H1 (cell line): ENCODE measurements at regions not wholly inside any gene's neighbourhood (a gene's known extent, or its start where the extent isn't known, plus 50 kb on each side); places are given as distances from the start of the nearest gene placed in this dataset.
"Not testable (repeated sequence)": the region's sequence is repeated elsewhere in the genome, so short reads cannot be mapped to it uniquely, and the experiment has no call there.

Experiments
- CTCF ChIA-PET: fragments of 300-600 bp; sonication (Branson Sonifier 250); formaldehyde crosslinking; loops from one replicate; lab custom pipeline; 2021; ENCODE audit not compliant: partially characterized antibody; lab: Charles Lee
- POLR2A ChIA-PET: fragments of 300-600 bp; sonication (Branson Sonifier 250); formaldehyde crosslinking; loops from one replicate; lab custom pipeline; 2021; ENCODE audit warnings: inconsistent platforms; ENCODE audit not compliant: partially characterized antibody; lab: Charles Lee
- DNase-seq, 2 experiments: peaks; one replicate each; pipeline versions ENCODE4 v3.0.0 to v3.0.0-alpha.2; 2010 to 2022; ENCODE audit warnings: low spot score in 2 of 2, low read depth in 1 of 2, mixed read lengths in 1 of 2
- FAIRE-seq: peaks from 2 replicates; lab custom pipeline; 2011; peaks lifted over from hg19 to GRCh38; lab: Jason Lieb, UNC
- H2AFZ ChIP-seq: 2 replicates; pipeline ENCODE4 v1.8.1; 2012; ENCODE audit warnings: low read length, inconsistent platforms
- H2AK5ac ChIP-seq: 2 replicates; pipeline ENCODE4 v1.6.1; 2013; ENCODE audit warnings: low read depth, low read length
- H2BK120ac ChIP-seq: replicated peaks from 2 replicates; pipeline ENCODE3; 2013; ENCODE audit warnings: low read depth, low read length, inconsistent platforms
- H2BK12ac ChIP-seq: 2 replicates; pipeline ENCODE4 v1.6.1; 2013; ENCODE audit warnings: low read depth, low read length
- H2BK15ac ChIP-seq: 2 replicates; pipeline ENCODE4 v1.6.1; 2013; ENCODE audit warnings: low read length
- H2BK20ac ChIP-seq: 2 replicates; pipeline ENCODE4 v1.6.1; 2013; ENCODE audit warnings: low read length
- H2BK5ac ChIP-seq: 2 replicates; pipeline ENCODE4 v1.6.1; 2013; ENCODE audit warnings: low read depth, low read length
- H3K14ac ChIP-seq: 2 replicates; pipeline ENCODE4 v1.6.1; 2013; ENCODE audit warnings: inconsistent platforms; ENCODE audit not compliant: insufficient read length
- H3K18ac ChIP-seq: 2 replicates; pipeline ENCODE4 v1.6.1; 2013; ENCODE audit warnings: low read length; ENCODE audit errors: extremely low read depth
- H3K23ac ChIP-seq: 2 replicates; pipeline ENCODE4 v1.6.1; 2013; ENCODE audit warnings: inconsistent platforms; ENCODE audit not compliant: insufficient read length
- H3K23me2 ChIP-seq: 2 replicates; pipeline ENCODE4 v1.6.1; 2013; ENCODE audit warnings: low read depth, low read length
- H3K27ac ChIP-seq: 2 replicates; pipeline ENCODE4 v1.6.1; 2011; ENCODE audit warnings: low read depth, low read length, inconsistent platforms
- H3K27me3 ChIP-seq, 4 experiments: replicated peaks in 1 of 4; 1 replicate in 1 of 4; 2 replicates in 3 of 4; pipeline versions ENCODE4 v1.6.1 to v1.8.1; 2011 to 2013; ENCODE audit warnings: low read length in 3 of 4, mild to moderate bottlenecking in 3 of 4, inconsistent platforms in 2 of 4, mixed read lengths in 2 of 4, moderate library complexity in 1 of 4; ENCODE audit not compliant: control insufficient read depth in 3 of 4, insufficient read depth in 3 of 4; ENCODE audit errors: extremely low read depth in 1 of 4
- H3K36me3 ChIP-seq, 4 experiments: 2 replicates each; pipeline versions ENCODE4 v1.6.1 to v1.8.1; 2011 to 2013; ENCODE audit warnings: mild to moderate bottlenecking in 4 of 4, low read length in 3 of 4, moderate library complexity in 2 of 4, control low read depth in 1 of 4, inconsistent platforms in 1 of 4; ENCODE audit not compliant: insufficient read depth in 4 of 4, control insufficient read depth in 2 of 4
- H3K4ac ChIP-seq: replicated peaks from 2 replicates; pipeline ENCODE3; 2013; ENCODE audit warnings: low read length, low read depth, mixed read lengths, inconsistent platforms; ENCODE audit not compliant: insufficient read length
- H3K4me1 ChIP-seq, 4 experiments: replicated peaks in 1 of 4; 1 replicate in 1 of 4; 2 replicates in 3 of 4; pipeline versions ENCODE4 v1.6.1 to v1.8.1; 2011 to 2013; ENCODE audit warnings: low read length in 3 of 4, inconsistent platforms in 2 of 4, mixed read lengths in 1 of 4; ENCODE audit not compliant: insufficient read depth in 4 of 4, control insufficient read depth in 3 of 4
- H3K4me2 ChIP-seq, 2 experiments: 2 replicates each; pipeline versions ENCODE4 v1.6.1 to v1.8.1; 2011 to 2013; ENCODE audit warnings: low read depth in 2 of 2, low read length in 2 of 2, control low read depth in 1 of 2, inconsistent platforms in 1 of 2, mild to moderate bottlenecking in 1 of 2; ENCODE audit not compliant: insufficient read depth in 1 of 2
- H3K4me3 ChIP-seq, 4 experiments: fragments of 200-600, 300-600 bp in 1 of 4; sonication (generic), shearing (Covaris generic), sonication (Bioruptor Twin) in 1 of 4; 2 replicates each; pipeline versions ENCODE4 v1.5.1 to v1.8.1; 2011 to 2016; ENCODE audit warnings: low read length in 4 of 4, low read depth in 3 of 4, control low read depth in 2 of 4, inconsistent platforms in 2 of 4, mild to moderate bottlenecking in 2 of 4, mixed read lengths in 1 of 4, moderate library complexity in 1 of 4; ENCODE audit not compliant: insufficient read depth in 2 of 4; ENCODE audit errors: extremely low read depth in 1 of 4
- H3K56ac ChIP-seq: replicated peaks from 2 replicates; pipeline ENCODE3; 2013; ENCODE audit warnings: low read depth, mild to moderate bottlenecking, mixed read lengths, low read length, inconsistent platforms; ENCODE audit not compliant: insufficient read length
- H3K79me1 ChIP-seq: 2 replicates; pipeline ENCODE4 v1.6.1; 2013; ENCODE audit warnings: low read depth, low read length, control low read depth
- H3K79me2 ChIP-seq, 2 experiments: 2 replicates each; pipeline versions ENCODE4 v1.6.1 to v1.8.1; 2012 to 2013; ENCODE audit warnings: low read length in 2 of 2, mild to moderate bottlenecking in 2 of 2, inconsistent platforms in 1 of 2; ENCODE audit not compliant: insufficient read depth in 2 of 2, control insufficient read depth in 1 of 2
- H3K9ac ChIP-seq, 4 experiments: replicated peaks in 1 of 4; 1 replicate in 1 of 4; 2 replicates in 3 of 4; pipeline versions ENCODE4 v1.6.1 to v1.8.1; 2011 to 2013; ENCODE audit warnings: low read depth in 3 of 4, low read length in 3 of 4, control low read depth in 2 of 4, mild to moderate bottlenecking in 2 of 4, moderate library complexity in 2 of 4, inconsistent platforms in 1 of 4; ENCODE audit errors: extremely low read depth in 1 of 4
- H3K9me3 ChIP-seq, 2 experiments: 2 replicates each; pipeline versions ENCODE4 v1.6.1 to v1.8.1; 2012 to 2013; ENCODE audit warnings: mild to moderate bottlenecking in 2 of 2, moderate library complexity in 2 of 2, control low read depth in 1 of 2, inconsistent platforms in 1 of 2, low read depth in 1 of 2, low read length in 1 of 2, mixed read lengths in 1 of 2; ENCODE audit not compliant: insufficient read depth in 2 of 2
- H4K20me1 ChIP-seq, 2 experiments: replicated peaks in 1 of 2; 2 replicates each; pipeline versions ENCODE3 to v1.8.1; 2011 to 2013; ENCODE audit warnings: inconsistent platforms in 2 of 2, low read length in 2 of 2, mild to moderate bottlenecking in 1 of 2; ENCODE audit not compliant: insufficient read depth in 2 of 2, control insufficient read depth in 1 of 2
- H4K5ac ChIP-seq: 2 replicates; pipeline ENCODE4 v1.6.1; 2013; ENCODE audit warnings: low read length, low read depth, mixed read lengths, inconsistent platforms; ENCODE audit not compliant: insufficient read length
- H4K8ac ChIP-seq: 2 replicates; pipeline ENCODE4 v1.8.0; 2013; ENCODE audit warnings: mild to moderate bottlenecking, moderate library complexity, low read length, inconsistent platforms; ENCODE audit not compliant: insufficient read depth; ENCODE audit errors: extremely low read depth
- H4K91ac ChIP-seq: replicated peaks from 2 replicates; pipeline ENCODE3; 2013; ENCODE audit warnings: low read length, mixed read lengths, inconsistent platforms; ENCODE audit not compliant: insufficient read length
- WGBS, 2 experiments: shearing (Covaris generic) in 1 of 2; methylation state at CpG; one replicate each; pipeline versions ENCODE4 v1.1.6 to v1.1.7; 2013 to 2015; ENCODE audit warnings: low lambda C conversion rate in 2 of 2, mixed read lengths in 2 of 2, inconsistent platforms in 1 of 2, low coverage in 1 of 2, missing lambda C conversion rate in 1 of 2; ENCODE audit not compliant: insufficient replicate concordance in 2 of 2, insufficient coverage in 1 of 2, insufficient read length in 1 of 2; ENCODE audit errors: extremely low coverage in 1 of 2, missing lambda C conversion rate in 1 of 2; 5-methylcytosine and 5-hydroxymethylcytosine counted together

DNA sequence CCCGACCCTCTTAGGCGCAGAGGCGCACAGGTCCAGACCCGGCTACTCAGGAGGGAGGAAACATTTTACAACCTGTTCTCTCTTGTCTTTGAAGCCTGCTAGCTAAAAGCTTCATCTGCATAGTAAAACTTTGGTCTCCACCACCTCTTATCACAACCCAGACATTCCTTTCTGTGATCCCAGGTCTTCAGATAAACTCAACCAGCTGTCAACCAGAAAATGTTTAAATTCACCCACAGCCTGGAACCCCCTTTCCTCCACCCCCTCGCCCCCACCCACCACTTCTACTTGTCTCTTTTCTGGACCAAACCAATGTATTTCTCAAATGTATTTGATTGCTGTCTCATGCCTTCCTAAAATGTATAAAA is 169.1 kb upstream of the PRKX start:
- H2BK12ac ChIP-seq, H3K4ac ChIP-seq, H2BK5ac ChIP-seq, H2AFZ ChIP-seq, H2BK15ac ChIP-seq, CTCF ChIA-PET, H4K91ac ChIP-seq, H3K9ac ChIP-seq, H3K9me3 ChIP-seq, H2BK120ac ChIP-seq, H2AK5ac ChIP-seq, H3K79me2 ChIP-seq, FAIRE-seq, H4K5ac ChIP-seq, H3K4me1 ChIP-seq, H3K4me2 ChIP-seq, H3K27ac ChIP-seq, H3K23ac ChIP-seq, H3K14ac ChIP-seq, POLR2A ChIA-PET, H3K27me3 ChIP-seq, H3K23me2 ChIP-seq, DNase-seq, H3K36me3 ChIP-seq, H3K79me1 ChIP-seq, H3K18ac ChIP-seq, H3K56ac ChIP-seq, H4K20me1 ChIP-seq, H2BK20ac ChIP-seq, H4K8ac ChIP-seq: not testable (repeated sequence)
- 0 out of 8 replicates have a peak overlapping the region, but pooled peaks of 1 of the 4 experiments have one; percentile 39 for H3K4me3 ChIP-seq
- no CpG with 5 or more reads among the region's 5 CpGs for WGBS, 2 experiments

DNA sequence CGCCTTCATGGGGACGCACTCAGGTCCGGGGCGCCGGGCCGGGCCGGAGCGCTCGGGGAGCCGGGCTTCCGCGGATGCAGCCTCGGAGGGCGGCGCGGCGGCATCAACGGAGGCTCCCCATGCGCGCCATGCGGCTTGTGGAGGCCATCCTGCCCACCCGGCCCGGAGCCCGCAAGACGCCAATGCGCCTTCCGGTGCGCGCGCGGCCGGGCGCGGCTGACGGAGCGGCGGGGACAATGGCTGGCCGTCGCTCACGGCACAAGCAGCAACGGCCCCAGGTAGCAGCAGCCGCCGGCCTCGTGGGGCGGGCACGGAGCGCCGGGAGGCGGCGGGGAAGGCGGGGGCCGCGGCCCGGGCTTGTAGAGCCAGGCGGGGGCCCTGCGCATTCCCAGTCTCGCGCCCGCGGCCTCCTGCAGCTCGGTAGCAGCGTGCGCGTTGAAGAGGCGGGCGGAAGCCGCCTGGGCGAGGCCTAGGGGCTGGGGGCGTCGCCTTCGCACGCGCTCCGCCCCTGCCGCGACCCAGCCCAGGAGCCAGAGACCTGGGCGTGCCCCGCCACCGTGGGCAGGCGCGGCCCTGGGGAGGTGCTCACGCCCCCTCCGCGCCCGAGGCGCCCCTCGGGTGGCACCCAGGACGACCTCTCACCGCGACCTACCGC is 168.6 kb upstream of the PRKX start:
- H3K18ac ChIP-seq, H3K23ac ChIP-seq, H3K56ac ChIP-seq, H2BK12ac ChIP-seq, H4K20me1 ChIP-seq, H3K23me2 ChIP-seq, H2BK120ac ChIP-seq, H3K79me2 ChIP-seq, H4K91ac ChIP-seq, H3K27me3 ChIP-seq, H3K4me2 ChIP-seq, H3K79me1 ChIP-seq, H3K4ac ChIP-seq, CTCF ChIA-PET, H3K4me1 ChIP-seq, H4K5ac ChIP-seq, DNase-seq, H2AFZ ChIP-seq, H3K27ac ChIP-seq, H4K8ac ChIP-seq, H3K36me3 ChIP-seq, FAIRE-seq, H2BK15ac ChIP-seq, H2AK5ac ChIP-seq, H2BK5ac ChIP-seq, H2BK20ac ChIP-seq, H3K9me3 ChIP-seq, H3K14ac ChIP-seq, POLR2A ChIA-PET, H3K9ac ChIP-seq: not testable (repeated sequence)
- H3K4me3 ChIP-seq: 0 out of 8 replicates have a peak overlapping the region, but pooled peaks of 1 of the 4 experiments have one; percentile 39
- WGBS, 2 experiments: no CpG with 5 or more reads among the region's 91 CpGs
